ENCODE measurements at regions not wholly inside any gene's neighbourhood (a gene's known extent, or its start where the extent isn't known, plus 50 kb on each side); places are given as distances from the start of the nearest gene placed in this dataset.

DNA sequence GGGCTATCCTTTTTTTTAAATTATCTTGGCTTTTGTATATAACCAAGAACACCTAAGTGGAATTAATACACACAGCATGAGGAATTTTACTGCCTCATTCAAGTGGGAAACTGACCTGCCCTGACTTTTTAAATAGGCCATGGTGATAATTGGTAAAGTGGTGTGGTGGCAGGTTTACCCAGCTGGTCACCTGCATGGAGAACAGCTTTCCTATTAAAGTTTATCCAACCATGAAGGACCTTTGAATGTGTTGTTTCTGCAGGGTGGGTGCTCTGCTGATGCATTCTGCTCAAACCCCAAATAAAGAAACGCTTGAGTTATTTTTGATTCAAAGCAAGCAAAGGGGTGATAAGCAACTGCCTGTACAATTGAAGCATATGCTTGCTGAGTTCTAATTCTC lies 261.0 kb upstream of the GRIN3A start:
- H3K9me3 ChIP-seq = no peaks in the 10 kb centered on the region
- no peaks in the 10 kb centered on the region for H3K36me3 ChIP-seq
- H3K4me1 ChIP-seq = no peaks in the 10 kb centered on the region
- no peak overlapping the region for H3K27ac ChIP-seq
- no peak for TF ChIP-seq CTCF (IDR thresholded peaks at IDR 0.05)
- DNase-seq = no peak
- intact Hi-C loops (cut with DNase I; ENCODE audit: low total_unique reads) = no loop called here
- H3K27me3 ChIP-seq = no peaks in the 10 kb centered on the region
- H3K4me3 ChIP-seq = no peak overlapping the region

GRCh38 chr9:101995231-101995630 lies 256.8 kb upstream of the GRIN3A start:
- Histone ChIP-seq H3K9me3 (no peaks in the 10 kb centered on the region), H3K36me3 (no peaks in the 10 kb centered on the region), H3K4me1 (no peaks in the 10 kb centered on the region), H3K27me3 (no peaks in the 10 kb centered on the region), H3K27ac (no peak overlapping the region), H3K4me3 (no peak overlapping the region)
- no peak for DNase-seq
- intact Hi-C loops (cut with DNase I; ENCODE audit: low total_unique reads) = no loop called here
- no peak for TF ChIP-seq CTCF (IDR thresholded peaks at IDR 0.05)

GRCh38 chr9:101993771-101994170 lies 255.3 kb upstream of the GRIN3A start:
- Histone ChIP-seq H3K4me3 (no peak overlapping the region), H3K27me3 (no peaks in the 10 kb centered on the region), H3K27ac (no peak overlapping the region), H3K36me3 (no peaks in the 10 kb centered on the region), H3K4me1 (no peaks in the 10 kb centered on the region), H3K9me3 (no peaks in the 10 kb centered on the region)
- TF ChIP-seq CTCF (IDR thresholded peaks at IDR 0.05) = no peak
- intact Hi-C loops (cut with DNase I; ENCODE audit: low total_unique reads) = no loop called here
- DNase-seq = no peak

DNA sequence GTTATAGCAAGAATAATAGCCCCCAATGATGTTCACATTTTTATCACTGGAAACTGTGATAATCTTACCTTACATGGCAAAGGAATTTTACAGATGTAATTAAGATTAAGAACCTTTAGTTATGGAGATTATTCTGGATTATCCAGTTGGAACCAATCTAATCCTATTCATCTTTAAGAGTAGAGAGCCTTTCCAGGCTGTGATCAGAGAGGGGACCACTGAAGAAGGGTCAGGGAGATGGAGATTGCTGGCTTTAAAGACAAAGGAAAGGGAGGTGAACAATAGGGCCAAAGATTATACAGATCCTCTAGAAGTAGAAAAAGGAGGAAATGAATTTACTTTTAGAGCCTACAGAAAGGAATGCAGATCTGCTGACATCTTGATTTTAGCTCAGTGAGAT lies 253.5 kb upstream of the GRIN3A start:
- no peak for DNase-seq
- H3K4me1 ChIP-seq = no peaks in the 10 kb centered on the region
- H3K4me3 ChIP-seq = no peak overlapping the region
- no peaks in the 10 kb centered on the region for H3K9me3 ChIP-seq
- no peak overlapping the region for H3K27ac ChIP-seq
- intact Hi-C loops (cut with DNase I; ENCODE audit: low total_unique reads) = no loop called here
- H3K36me3 ChIP-seq = no peaks in the 10 kb centered on the region
- TF ChIP-seq CTCF (IDR thresholded peaks at IDR 0.05) = no peak
- H3K27me3 ChIP-seq = no peaks in the 10 kb centered on the region

DNA sequence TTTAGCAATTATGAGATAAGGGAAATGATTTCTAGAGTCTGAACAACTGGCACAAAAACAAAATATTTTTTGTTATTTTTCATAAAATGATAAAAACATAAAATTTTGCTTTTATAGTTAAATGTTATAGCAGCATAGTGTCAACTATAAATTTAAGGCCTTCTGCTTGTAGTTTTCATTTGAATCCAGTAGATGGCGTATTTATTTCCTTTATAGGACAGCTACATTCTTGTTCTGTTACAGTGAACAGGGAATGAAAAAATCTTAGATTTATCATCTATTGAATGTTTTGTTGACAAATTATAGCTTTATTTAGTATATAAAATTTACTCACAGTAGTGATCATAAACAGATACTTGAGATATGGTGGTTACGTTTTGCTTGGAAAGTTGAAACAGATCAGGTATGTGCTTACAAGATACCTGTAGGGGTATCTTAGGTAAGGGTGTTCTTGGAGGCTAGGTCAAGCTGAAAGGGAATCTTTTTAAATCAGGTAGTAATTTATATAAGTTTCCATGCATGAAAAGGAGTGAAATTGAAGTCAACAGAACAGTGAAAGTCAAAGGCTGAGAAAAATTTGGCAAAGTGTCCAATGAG lies 239.3 kb upstream of the GRIN3A start:
- no peak for DNase-seq
- intact Hi-C loops (cut with DNase I; ENCODE audit: low total_unique reads) = no loop called here
- H3K27ac ChIP-seq = no peak overlapping the region

More for the DNA sequence above, 239.3 kb upstream of the GRIN3A start:
- H3K36me3 ChIP-seq = no peaks in the 10 kb centered on the region
- no peaks in the 10 kb centered on the region for H3K4me1 ChIP-seq
- no peaks in the 10 kb centered on the region for H3K9me3 ChIP-seq
- no peaks in the 10 kb centered on the region for H3K27me3 ChIP-seq
- no peak overlapping the region for H3K4me3 ChIP-seq
- peak; percentile 19 to 43 for TF ChIP-seq CTCF (IDR thresholded peaks at IDR 0.05)

Data from tibial artery (tissue), 4 donors.